GM12872 (cell line): ENCODE measurements at regions not wholly inside any gene's neighbourhood (a gene's known extent, or its start where the extent isn't known, plus 50 kb on each side); places are given as distances from the start of the nearest gene placed in this dataset.

ENCODE experiments used
- TF ChIP-seq, protein P1 (sequence below): IDR thresholded peaks from 3 replicates; pipeline ENCODE4 v1.5.1; 2011; ENCODE audit warnings: low read depth, mild to moderate bottlenecking, low read length, moderate library complexity; ENCODE audit not compliant: insufficient read depth

DNA sequence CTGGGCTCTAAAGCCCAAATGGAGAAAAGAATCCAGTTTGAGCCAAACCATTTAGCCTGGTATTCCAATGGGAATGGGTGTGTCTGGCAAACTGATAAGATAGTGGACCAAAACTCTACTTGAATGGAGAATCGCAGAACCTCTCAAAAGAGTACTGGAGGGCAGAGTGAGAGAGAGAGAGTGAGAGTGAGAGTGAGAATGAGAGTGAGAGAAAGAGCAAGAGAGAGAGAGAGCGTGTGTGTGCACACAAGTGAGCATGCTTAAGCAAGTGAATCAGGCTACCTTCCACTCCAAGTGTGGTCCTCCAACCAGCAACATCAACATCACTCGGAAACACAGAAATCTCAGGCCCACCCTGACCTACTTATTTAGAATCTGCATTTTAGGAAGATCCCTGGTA lies 58.8 kb downstream of the UQCRFS1 start:
- TF ChIP-seq, protein P1, sequence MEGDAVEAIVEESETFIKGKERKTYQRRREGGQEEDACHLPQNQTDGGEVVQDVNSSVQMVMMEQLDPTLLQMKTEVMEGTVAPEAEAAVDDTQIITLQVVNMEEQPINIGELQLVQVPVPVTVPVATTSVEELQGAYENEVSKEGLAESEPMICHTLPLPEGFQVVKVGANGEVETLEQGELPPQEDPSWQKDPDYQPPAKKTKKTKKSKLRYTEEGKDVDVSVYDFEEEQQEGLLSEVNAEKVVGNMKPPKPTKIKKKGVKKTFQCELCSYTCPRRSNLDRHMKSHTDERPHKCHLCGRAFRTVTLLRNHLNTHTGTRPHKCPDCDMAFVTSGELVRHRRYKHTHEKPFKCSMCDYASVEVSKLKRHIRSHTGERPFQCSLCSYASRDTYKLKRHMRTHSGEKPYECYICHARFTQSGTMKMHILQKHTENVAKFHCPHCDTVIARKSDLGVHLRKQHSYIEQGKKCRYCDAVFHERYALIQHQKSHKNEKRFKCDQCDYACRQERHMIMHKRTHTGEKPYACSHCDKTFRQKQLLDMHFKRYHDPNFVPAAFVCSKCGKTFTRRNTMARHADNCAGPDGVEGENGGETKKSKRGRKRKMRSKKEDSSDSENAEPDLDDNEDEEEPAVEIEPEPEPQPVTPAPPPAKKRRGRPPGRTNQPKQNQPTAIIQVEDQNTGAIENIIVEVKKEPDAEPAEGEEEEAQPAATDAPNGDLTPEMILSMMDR = no peak

DNA sequence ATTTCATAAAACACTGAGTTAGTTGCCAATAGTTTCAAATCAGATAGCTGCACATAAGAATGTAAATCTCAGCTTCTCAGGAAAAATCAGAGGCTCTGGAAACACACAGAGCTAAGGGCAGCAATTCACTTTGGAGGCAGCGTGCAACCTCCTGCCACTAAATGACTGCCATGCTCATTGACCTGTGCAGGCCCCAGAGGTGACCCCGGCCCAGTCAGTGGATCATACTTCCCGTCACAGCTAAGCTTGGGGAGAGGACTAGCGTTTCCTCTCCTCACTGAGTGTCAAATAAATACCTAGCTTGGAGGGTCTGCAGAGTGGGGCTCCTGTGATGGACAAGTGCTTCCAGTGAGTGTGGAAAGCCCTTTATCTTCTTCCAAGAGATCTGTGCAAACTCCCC lies 67.2 kb downstream of the UQCRFS1 start:
- TF ChIP-seq, protein P1 = no peak

DNA sequence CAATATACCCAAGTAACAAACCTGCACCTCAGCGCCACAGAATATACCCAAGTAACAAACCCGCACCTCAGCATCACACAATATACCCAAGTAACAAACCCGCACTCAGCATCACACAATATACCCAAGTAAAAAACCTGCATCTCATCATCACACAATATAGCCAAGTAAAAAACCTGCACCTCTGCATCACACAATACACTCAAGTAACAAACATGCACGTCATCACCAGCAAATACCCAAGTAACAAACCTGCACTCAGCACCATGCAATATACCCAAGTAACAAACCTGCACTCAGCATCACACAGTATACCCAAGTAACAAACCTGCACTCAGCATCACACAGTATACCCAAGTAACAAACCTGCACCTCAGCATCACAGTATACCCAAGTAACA lies 69.8 kb downstream of the UQCRFS1 start:
- TF ChIP-seq, protein P1 = no peak

DNA sequence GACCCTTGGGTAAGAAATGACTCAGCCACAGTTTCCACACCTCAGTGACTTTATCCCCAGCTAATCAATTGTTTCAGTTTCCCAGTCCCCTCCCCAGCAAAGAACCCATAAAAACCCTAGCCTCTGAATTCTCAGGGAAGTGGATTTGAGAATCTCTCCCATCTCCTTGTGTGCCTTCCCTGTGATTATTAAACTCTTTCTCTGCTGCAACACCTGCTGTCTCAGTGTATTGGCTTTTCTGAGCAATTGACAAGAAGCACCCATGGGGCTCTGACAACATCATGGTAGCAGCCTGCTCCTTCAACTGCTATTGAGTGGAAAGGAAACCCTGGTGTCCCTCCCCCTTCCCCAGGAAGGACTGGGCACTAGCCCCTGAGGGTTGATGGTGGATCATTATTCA lies 73.7 kb downstream of the UQCRFS1 start:
- TF ChIP-seq, protein P1 = no peak

DNA sequence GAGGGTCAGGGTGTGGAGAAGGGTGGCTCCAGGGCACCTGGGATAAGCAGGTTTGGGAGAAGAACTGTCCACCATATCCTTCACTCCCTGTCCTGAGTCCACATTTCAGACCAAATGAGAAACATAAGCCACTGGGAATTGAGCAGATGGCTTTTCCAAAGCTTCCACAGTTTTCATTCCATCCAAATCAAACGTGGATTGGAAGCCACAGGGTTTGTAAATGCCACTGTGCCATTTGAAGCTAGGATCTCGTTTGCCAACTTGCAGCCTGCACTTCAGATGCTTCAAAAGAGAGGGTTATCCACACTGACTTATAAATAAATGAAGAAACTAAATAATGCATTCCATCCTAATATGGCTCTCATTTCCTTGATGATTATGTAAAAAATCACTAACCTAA lies 81.5 kb downstream of the UQCRFS1 start:
- TF ChIP-seq, protein P1 = no peak

DNA sequence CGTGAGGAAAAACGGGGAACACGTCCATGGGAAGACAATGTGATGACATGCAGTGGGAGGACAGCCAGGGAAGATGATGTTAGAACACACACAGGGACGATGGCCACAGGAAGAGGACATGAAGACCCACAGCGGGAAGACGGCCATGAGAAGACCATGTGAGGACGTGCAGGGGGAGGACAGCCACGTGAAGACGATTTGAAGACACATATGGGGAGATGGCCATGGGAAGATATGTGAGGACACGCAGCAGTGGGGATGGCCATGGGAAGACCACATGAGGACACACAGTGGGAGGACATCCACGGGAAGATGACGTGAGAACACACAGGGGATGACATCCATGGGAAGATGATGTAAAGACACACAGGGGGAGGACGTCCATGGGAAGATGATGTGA lies 83.8 kb downstream of the UQCRFS1 start:
- TF ChIP-seq, protein P1 = no peak

DNA sequence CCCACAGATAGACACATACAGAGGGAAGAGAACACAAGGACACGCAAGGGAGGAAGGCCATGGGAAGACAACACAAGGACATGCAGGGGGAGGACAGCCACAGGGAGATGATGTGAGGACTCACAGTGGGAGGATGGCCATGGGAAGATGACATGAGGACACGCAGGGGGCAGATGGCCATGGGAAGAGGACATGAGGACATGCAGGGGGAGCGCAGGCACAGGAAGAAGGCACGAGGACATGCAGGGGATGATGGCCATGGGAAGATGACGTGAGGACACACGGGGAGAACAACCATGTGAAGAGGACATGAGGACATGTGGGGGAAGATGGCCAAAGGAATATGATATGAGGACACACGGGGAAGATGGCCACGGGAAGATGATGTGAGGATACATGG lies 84.7 kb downstream of the UQCRFS1 start:
- TF ChIP-seq, protein P1 = no peak

DNA sequence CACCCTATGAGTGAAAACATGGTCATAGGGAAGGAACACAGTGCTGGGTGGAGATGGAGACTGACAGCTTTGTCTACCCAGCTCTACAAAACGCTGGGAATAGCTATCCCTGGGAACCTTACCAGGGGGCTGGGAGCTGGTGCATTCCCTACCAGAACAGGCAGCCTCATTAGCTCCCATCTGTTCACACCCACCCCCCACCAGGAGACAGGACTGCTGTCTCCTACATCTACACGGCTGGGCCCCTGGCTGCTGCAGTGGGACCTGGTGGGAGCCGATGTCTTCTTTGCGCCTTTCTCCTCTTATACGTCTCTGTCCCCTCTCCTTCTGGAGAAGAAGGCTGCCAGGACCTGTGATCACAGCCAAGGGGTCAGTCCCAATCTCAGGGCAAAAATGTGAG lies 90.8 kb downstream of the UQCRFS1 start:
- TF ChIP-seq, protein P1 = no peak
